ENCODE measurements at regions not wholly inside any gene's neighbourhood (a gene's known extent, or its start where the extent isn't known, plus 50 kb on each side); places are given as distances from the start of the nearest gene placed in this dataset.
"Not testable (repeated sequence)": the region's sequence is repeated elsewhere in the genome, so short reads cannot be mapped to it uniquely, and the experiment has no call there.

DNA sequence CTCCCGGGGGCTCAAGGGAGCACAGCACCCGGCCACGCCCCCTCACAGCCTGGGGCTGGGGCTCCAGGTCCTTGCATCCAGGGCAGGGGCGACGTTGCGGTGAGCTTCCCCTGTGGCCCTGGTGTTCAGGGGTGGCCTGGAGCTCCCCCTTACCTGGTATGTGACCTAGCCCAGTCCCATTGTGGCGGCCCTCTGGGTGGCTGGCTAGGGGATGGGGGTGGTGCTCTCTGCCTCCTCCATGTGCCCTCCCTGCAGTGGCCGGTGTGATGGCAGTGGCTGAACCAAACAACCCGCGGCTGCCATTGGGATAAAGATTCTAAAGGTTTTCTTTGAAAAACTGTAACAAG is 288.3 kb downstream of the RDH14 start:
- no peak overlapping the region for H3K27ac ChIP-seq
- TF ChIP-seq, protein P1, sequence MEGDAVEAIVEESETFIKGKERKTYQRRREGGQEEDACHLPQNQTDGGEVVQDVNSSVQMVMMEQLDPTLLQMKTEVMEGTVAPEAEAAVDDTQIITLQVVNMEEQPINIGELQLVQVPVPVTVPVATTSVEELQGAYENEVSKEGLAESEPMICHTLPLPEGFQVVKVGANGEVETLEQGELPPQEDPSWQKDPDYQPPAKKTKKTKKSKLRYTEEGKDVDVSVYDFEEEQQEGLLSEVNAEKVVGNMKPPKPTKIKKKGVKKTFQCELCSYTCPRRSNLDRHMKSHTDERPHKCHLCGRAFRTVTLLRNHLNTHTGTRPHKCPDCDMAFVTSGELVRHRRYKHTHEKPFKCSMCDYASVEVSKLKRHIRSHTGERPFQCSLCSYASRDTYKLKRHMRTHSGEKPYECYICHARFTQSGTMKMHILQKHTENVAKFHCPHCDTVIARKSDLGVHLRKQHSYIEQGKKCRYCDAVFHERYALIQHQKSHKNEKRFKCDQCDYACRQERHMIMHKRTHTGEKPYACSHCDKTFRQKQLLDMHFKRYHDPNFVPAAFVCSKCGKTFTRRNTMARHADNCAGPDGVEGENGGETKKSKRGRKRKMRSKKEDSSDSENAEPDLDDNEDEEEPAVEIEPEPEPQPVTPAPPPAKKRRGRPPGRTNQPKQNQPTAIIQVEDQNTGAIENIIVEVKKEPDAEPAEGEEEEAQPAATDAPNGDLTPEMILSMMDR (IDR thresholded peaks at IDR 0.05), result no peak
- H3K36me3 ChIP-seq, result no peaks in the 10 kb centered on the region
- intact Hi-C loops (cut with DNase I), result no loop called here
- ATAC-seq (no peak), DNase-seq (no peak)
- H3K4me3 ChIP-seq, result no peak overlapping the region
- no peaks in the 10 kb centered on the region for H3K4me1 ChIP-seq
- no peaks in the 10 kb centered on the region for H3K27me3 ChIP-seq
- no peaks in the 10 kb centered on the region for H3K9me3 ChIP-seq

DNA sequence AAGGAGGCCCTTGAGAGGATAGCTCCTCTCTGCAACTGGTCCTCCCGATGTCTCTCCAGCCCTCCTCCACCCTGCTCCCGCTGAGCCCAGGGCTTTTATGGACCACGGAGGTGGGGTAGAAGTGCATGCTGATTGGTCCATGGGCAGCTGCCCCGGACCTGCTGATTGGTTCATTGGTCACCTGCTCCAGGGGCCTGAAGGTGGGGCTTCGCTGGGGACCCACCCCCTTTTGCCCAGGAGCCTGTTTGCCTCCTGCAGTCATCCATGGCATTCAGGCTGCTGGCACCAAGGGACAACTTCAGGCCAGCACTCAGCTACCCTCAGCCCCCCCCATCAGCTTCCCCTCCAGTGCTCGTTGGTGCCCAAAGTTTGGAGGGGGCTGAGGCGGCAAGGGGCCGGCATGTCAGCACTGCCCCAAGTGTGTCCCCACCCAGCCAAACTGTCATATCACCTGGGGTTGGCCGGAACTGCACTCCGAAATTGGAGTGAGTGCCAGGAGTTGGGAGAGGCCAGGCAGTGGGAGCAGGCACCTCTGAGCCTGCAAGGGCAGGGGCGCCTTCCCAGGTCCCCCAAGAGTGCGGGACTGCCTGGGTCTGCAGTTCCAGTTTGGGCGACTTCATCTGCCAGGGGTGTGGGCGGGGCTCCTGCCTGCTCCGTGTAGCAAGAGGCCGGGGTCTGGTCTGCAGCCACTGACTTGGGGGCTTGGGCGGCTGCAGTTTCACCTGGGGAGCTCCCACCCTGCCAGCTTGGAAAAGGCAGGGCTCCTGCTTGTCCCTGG is 288.9 kb downstream of the RDH14 start:
- Histone ChIP-seq H3K9me3 (no peaks in the 10 kb centered on the region), H3K36me3 (no peaks in the 10 kb centered on the region), H3K27me3 (no peaks in the 10 kb centered on the region), H3K4me1 (no peaks in the 10 kb centered on the region), H3K27ac (no peak overlapping the region), H3K4me3 (no peak overlapping the region)
- intact Hi-C loops (cut with DNase I), result no loop called here
- TF ChIP-seq, protein P1 (IDR thresholded peaks at IDR 0.05), result no peak
- DNase-seq, result peak; percentile 53
- ATAC-seq, result peak; percentile 35

DNA sequence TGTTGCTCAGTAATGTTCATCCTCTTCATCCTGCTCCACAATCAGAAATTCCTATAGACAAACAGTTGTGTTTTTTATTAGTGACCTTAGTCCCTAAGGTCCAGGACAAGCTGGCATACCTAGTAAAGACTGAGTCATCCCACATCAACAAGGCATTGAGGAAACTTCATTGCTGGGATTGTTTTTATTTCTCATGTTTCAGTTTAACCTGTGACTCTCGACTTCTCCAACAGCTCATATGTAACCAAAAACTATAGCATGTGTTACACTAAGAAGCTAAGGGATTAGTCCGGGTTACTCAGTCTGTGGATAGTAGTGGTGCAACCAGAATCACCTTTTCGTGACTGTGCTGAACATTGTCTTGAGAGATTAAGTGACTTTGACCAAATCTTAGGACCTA is 292.1 kb downstream of the RDH14 start:
- intact Hi-C loops (cut with DNase I), result no loop called here
- Histone ChIP-seq H3K36me3 (no peaks in the 10 kb centered on the region), H3K27ac (no peak overlapping the region), H3K4me1 (no peaks in the 10 kb centered on the region), H3K27me3 (no peaks in the 10 kb centered on the region), H3K9me3 (no peaks in the 10 kb centered on the region), H3K4me3 (no peak overlapping the region)
- TF ChIP-seq, protein P1 (IDR thresholded peaks at IDR 0.05), result no peak
- DNase-seq (no peak), ATAC-seq (no peak)

DNA sequence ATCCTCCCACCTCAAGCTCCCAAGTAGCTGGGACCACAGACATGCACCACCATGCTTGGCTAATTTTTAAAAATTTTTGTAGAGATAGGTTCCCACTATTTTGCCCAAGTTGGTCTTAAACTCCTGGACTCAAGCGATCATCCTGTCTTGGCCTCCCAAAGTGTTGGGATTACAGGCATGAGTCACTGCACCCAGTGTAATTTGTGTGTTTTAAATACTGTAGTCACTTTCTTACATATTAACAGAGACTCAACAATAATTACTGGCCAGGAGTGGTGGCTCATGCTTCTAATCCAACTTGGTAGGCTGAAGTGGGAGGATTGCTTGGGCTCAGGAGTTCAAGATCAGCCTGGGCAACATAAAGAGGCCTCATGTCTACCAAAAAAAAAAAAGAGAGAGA is 293.0 kb downstream of the RDH14 start:
- Histone ChIP-seq H3K27ac (no peak overlapping the region), H3K27me3 (no peaks in the 10 kb centered on the region), H3K4me1 (no peaks in the 10 kb centered on the region), H3K9me3 (no peaks in the 10 kb centered on the region), H3K4me3 (no peak overlapping the region), H3K36me3 (no peaks in the 10 kb centered on the region)
- TF ChIP-seq, protein P1 (IDR thresholded peaks at IDR 0.05), result no peak
- intact Hi-C loops (cut with DNase I), result no loop called here
- ATAC-seq (no peak), DNase-seq (no peak)

DNA sequence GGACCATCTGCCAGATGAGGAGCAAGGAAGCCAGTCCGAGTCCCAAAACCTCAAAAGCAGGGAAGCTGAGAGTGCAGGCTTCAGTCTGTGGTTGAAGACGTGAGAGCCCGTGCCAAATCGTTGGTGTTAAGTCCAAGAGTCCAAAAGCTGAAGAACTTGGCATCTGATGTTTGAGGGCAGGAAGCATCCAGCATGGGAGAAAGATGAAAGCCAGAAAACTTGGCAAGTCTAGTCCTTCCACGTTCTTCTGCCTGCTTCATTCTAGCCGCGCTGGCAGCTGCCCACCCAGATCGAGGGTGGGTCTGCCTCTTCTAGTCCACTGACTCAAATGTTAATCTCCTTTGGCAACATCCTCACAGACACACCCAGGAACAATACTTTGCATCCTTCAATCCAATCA is 293.8 kb downstream of the RDH14 start:
- H3K36me3 ChIP-seq; H3K27ac ChIP-seq; H3K9me3 ChIP-seq; ATAC-seq; intact Hi-C loops (cut with DNase I); H3K27me3 ChIP-seq; DNase-seq; H3K4me1 ChIP-seq; H3K4me3 ChIP-seq: not testable (repeated sequence)

DNA sequence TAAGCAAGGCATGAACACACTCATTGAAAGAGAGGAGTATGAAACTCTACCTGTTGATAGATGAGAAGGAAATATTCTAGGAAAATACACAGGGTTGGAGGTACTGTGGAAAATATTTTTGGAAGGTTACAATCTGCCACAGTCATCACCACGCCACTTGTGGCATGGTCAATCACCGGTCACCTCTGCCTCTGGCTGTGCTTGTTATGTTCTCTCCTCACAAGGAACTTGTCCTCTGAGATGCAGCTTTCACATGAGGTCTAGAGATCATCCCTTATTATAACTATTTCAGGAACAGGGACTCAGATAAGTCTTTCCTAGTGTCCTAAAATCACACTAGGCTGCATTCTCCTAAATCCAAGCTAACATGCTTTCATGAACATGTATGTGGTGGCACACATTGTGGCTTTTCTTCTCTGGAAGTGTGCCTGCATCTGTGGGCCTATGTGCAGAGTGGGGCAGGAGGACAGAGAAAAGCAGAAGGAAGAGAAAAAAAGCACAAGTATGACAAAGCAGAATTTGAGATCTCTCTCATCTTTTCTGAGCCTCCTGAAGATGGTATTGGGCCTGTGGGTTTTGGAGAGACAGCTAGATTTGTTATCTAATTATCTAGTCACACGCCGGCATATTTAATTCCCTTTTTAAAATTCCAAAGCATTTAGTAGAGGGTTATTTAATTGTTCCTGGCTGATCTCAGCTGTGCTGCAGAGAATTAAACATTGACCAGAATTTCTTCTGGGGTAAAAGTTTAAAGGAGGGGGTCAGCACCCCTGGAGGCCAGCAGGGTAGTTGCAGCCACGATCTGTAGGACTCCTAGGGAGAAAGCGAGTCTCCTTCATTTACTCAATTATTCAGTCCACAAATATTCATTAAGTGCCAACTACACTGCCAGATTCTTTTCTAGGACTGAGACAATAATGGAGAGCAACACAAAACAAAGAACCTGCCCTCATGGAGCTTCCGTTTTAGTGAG is 294.6 kb downstream of the RDH14 start:
- H3K9me3 ChIP-seq, result no peaks in the 10 kb centered on the region
- ATAC-seq (no peak), DNase-seq (no peak)
- no peak overlapping the region for H3K4me3 ChIP-seq
- no peak overlapping the region for H3K27ac ChIP-seq
- H3K4me1 ChIP-seq, result no peaks in the 10 kb centered on the region
- H3K27me3 ChIP-seq, result no peaks in the 10 kb centered on the region
- TF ChIP-seq, protein P1 (IDR thresholded peaks at IDR 0.05), result no peak
- H3K36me3 ChIP-seq, result no peaks in the 10 kb centered on the region
- intact Hi-C loops (cut with DNase I), result no loop called here
